Brain microvascular endothelial cell (primary cell): ENCODE measurements at regions not wholly inside any gene's neighbourhood (a gene's known extent, or its start where the extent isn't known, plus 50 kb on each side); places are given as distances from the start of the nearest gene placed in this dataset.

Source experiments
- DNase-seq: peaks from one replicate; pipeline ENCODE4 v3.0.0-alpha.2; 2020
- H3K27ac ChIP-seq: fragments of 250-450 bp; sonication (Bioruptor Pico); 2 replicates; pipeline ENCODE4 v1.5.1; 2020; ENCODE audit warnings: mild to moderate bottlenecking, moderate library complexity
- H3K27me3 ChIP-seq: fragments of 250-450 bp; sonication (Bioruptor Pico); replicated peaks from 2 replicates; pipeline ENCODE4 v1.5.1; 2020; ENCODE audit warnings: mild to moderate bottlenecking
- H3K36me3 ChIP-seq: fragments of 250-450 bp; sonication (Bioruptor Pico); replicated peaks from 2 replicates; pipeline ENCODE4 v1.5.1; 2020; ENCODE audit warnings: mild to moderate bottlenecking
- H3K4me3 ChIP-seq: 2 replicates; pipeline ENCODE4 v1.5.1; 2011; ENCODE audit warnings: low read depth, mild to moderate bottlenecking, control low read depth, low read length, moderate library complexity
- CTCF ChIP-seq: IDR thresholded peaks from 2 replicates; pipeline ENCODE4 v1.5.1; 2011; ENCODE audit warnings: low read depth, mild to moderate bottlenecking, moderate library complexity, low read length, control low read depth, inconsistent platforms; ENCODE audit errors: missing control alignments
- in situ Hi-C: cut with HindIII; loops from 2 replicates; pipeline ENCODE4 v1.10.0; 2017; ENCODE audit warnings: low sequenced_read_pairs, low pct_ligation_motif_present

DNA sequence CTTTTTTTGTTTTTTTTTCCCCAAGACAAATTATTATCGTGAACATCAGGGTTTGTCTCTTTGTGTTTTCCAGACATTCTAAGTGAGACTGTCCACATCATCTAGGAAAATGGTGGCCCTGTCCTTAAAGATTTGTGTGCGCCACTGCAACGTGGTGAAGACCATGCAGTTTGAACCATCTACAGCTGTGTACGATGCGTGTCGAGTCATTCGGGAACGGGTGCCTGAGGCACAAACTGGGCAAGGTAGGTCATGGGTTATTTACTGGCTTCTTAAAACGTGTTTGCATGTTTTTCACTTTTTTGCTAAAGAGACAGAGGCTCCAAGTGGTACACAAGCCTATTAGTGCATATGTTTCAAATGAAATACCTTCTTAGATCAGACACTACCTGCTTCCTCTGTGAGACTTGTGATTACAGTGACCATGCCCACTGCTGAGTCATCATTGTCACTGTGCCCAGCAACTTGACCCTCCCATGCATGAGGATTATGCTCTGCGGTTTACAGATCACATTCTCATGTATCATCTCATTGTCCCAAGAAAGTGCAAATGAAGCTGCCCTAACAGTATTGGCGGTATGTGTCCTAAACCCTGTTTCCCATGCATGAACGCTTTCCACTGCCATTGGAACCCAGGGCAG, 395.2 kb upstream of the TPM1 start:
- Histone ChIP-seq H3K36me3 (no peaks in the 10 kb centered on the region), H3K27ac (no peak overlapping the region), H3K4me3 (no peak overlapping the region), H3K27me3 (no peaks in the 10 kb centered on the region)
- in situ Hi-C loops: no loop called here
- peak; percentile 74 for DNase-seq
- TF ChIP-seq CTCF: no peak

GRCh38 chr15:62647843-62648505, 394.6 kb upstream of the TPM1 start:
- H3K36me3 ChIP-seq: no peaks in the 10 kb centered on the region
- H3K4me3 ChIP-seq: no peak overlapping the region
- no peak for DNase-seq
- no peak for TF ChIP-seq CTCF
- in situ Hi-C loops: no loop called here
- no peak overlapping the region for H3K27ac ChIP-seq
- H3K27me3 ChIP-seq: no peaks in the 10 kb centered on the region

DNA sequence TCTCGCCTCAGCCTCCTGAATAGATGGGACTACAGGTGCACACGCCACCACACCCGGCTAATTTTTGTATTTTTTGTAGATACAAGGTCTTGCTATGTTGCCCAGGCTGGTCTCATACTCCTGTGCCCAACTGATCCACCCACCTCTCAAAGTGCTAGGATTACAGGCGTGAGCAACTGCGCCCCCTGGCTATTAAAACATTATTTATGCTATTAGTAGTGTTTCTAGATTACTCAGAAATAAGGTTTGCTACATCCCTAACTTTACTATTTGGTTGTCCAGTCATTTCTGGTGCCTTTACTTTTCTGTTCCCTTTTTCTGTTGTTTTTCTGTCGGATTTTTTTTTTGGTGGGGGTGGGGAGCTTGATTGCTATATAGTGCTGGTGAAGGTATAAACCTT, 393.6 kb upstream of the TPM1 start:
- H3K27ac ChIP-seq: no peak overlapping the region
- peak; percentile 45 for TF ChIP-seq CTCF
- no peaks in the 10 kb centered on the region for H3K27me3 ChIP-seq
- in situ Hi-C loops: no loop called here
- no peak overlapping the region for H3K4me3 ChIP-seq
- H3K36me3 ChIP-seq: no peaks in the 10 kb centered on the region
- no peak for DNase-seq

- H3K27ac ChIP-seq: no peak overlapping the region
- no peaks in the 10 kb centered on the region for H3K27me3 ChIP-seq
- no peak overlapping the region for H3K4me3 ChIP-seq
- in situ Hi-C loops: no loop called here
- TF ChIP-seq CTCF: no peak
- no peaks in the 10 kb centered on the region for H3K36me3 ChIP-seq
- peak; percentile 41 for DNase-seq
Measured at GRCh38 chr15:62649793-62650420, 392.6 kb upstream of the TPM1 start.

- in situ Hi-C loops: no loop called here
- Histone ChIP-seq H3K4me3 (no peak overlapping the region), H3K36me3 (no peaks in the 10 kb centered on the region), H3K27ac (no peak overlapping the region), H3K27me3 (no peaks in the 10 kb centered on the region)
- no peak for DNase-seq
- TF ChIP-seq CTCF: no peak
Measured at GRCh38 chr15:62653122-62653521, 389.4 kb upstream of the TPM1 start.
